Memory B cell (primary cell): ENCODE measurements at regions not wholly inside any gene's neighbourhood (a gene's known extent, or its start where the extent isn't known, plus 50 kb on each side); places are given as distances from the start of the nearest gene placed in this dataset.
"Not testable (repeated sequence)": the region's sequence is repeated elsewhere in the genome, so short reads cannot be mapped to it uniquely, and the experiment has no call there.

ENCODE experiments used
- ATAC-seq: fragments of 150-1000 bp; cut with Tn5 transposase; 2 replicates; pipeline ENCODE4 v1.10.0; 2021; ENCODE audit warnings: low read depth, mild to moderate bottlenecking, moderate library complexity
- DNase-seq, 2 donors: peaks; one replicate each; pipeline ENCODE4 v3.0.0; 2022; ENCODE audit warnings: low spot score in 2 of 2
- H3K27ac Mint-ChIP-seq: one replicate; pipeline ENCODE4 v1.8.0; 2022; ENCODE audit warnings: mild to moderate bottlenecking, moderate library complexity, mixed read lengths
- H3K27me3 Mint-ChIP-seq: one replicate; pipeline ENCODE4 v1.8.0; 2022; ENCODE audit warnings: mixed read lengths
- H3K36me3 Mint-ChIP-seq: one replicate; pipeline ENCODE4 v1.8.0; 2022; ENCODE audit warnings: mild to moderate bottlenecking, mixed read lengths
- H3K4me1 Mint-ChIP-seq: one replicate; pipeline ENCODE4 v1.8.0; 2022; ENCODE audit warnings: mixed read lengths
- H3K4me3 Mint-ChIP-seq: one replicate; pipeline ENCODE4 v1.8.0; 2022; ENCODE audit warnings: mild to moderate bottlenecking, moderate library complexity, mixed read lengths
- H3K9me3 Mint-ChIP-seq: one replicate; pipeline ENCODE4 v1.8.0; 2022; ENCODE audit warnings: mixed read lengths

DNA sequence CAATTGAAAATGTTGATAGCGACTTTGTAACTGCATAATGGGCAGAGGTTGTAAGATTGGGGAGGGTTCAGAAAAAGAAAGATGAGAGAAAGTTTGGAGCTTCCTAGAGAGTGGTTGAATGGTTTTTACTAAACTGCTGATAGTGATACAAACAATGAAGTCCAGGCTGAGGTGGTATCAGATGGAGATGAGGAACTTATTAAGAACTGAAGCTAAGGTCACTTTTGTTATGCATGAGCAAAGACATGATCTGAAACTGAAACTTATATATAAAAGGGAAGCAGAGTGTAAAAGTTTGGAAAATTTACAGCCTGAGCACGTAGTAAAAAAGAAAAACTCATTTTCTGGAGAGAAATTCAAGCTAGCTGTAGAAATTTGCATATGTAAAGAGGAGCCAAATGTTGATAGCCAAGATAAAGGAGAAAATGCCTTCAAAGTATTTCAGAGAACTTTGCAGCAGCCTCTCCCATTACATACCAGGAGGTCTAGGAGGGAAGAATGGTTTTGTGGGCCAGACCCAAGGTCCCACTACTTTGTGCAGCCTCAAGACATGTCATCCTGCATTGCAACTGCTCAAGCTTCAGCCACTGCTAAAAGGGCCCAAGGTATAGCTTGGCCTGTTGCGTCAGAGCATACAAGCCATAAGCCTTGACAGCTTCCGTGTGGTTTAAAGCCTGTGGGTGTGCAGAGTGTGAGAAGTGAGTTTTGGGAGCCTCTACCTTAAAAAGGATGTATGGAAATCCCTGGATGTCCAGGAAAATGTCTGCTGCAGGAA lies 843.9 kb downstream of the AMY1C start:
- Mint-ChIP-seq H3K27me3 (no peaks in the 10 kb centered on the region), H3K4me1 (peaks cover 24% of the 10 kb centered on the region), H3K4me3 (peak overlapping the region; percentile 51), H3K27ac (peak overlapping the region; percentile 89), H3K36me3 (peaks cover 6% of the 10 kb centered on the region), H3K9me3 (peaks cover 7% of the 10 kb centered on the region)
- ATAC-seq (peak; percentile 81), DNase-seq (peak in 1 of 2 donors; percentile 26)

GRCh38 chr1:104617474-104617873 lies 867.8 kb downstream of the AMY1C start:
- H3K4me1 Mint-ChIP-seq: no peaks in the 10 kb centered on the region
- H3K9me3 Mint-ChIP-seq: peaks cover 10% of the 10 kb centered on the region
- H3K4me3 Mint-ChIP-seq: no peak overlapping the region
- no peaks in the 10 kb centered on the region for H3K27me3 Mint-ChIP-seq
- H3K27ac Mint-ChIP-seq: no peak overlapping the region
- peaks cover 5% of the 10 kb centered on the region for H3K36me3 Mint-ChIP-seq
- DNase-seq (no peak), ATAC-seq (no peak)

DNA sequence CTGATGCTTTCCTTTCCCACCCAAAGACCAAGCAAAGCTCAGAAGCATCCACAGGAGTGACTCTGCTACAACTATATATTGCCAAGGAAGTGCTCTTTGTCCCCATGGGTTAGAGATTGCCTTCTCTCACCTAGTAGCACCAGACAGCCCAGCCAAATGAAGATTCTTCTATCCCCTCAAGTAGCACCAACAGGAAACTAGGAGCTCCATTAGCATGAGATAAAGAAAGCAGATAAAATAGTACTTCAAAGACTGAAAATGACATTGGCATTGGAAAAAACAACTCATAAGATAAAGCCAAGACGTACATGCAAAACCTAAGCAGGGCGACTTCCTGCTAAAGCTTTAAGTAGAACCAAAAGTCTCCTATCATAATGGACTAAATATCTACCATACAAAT lies 871.5 kb downstream of the AMY1C start:
- DNase-seq (no peak), ATAC-seq (no peak)
- Mint-ChIP-seq H3K9me3 (peaks cover 8% of the 10 kb centered on the region), H3K4me3 (no peak overlapping the region), H3K4me1 (no peaks in the 10 kb centered on the region), H3K27me3 (no peaks in the 10 kb centered on the region), H3K36me3 (peaks cover 5% of the 10 kb centered on the region), H3K27ac (no peak overlapping the region)

DNA sequence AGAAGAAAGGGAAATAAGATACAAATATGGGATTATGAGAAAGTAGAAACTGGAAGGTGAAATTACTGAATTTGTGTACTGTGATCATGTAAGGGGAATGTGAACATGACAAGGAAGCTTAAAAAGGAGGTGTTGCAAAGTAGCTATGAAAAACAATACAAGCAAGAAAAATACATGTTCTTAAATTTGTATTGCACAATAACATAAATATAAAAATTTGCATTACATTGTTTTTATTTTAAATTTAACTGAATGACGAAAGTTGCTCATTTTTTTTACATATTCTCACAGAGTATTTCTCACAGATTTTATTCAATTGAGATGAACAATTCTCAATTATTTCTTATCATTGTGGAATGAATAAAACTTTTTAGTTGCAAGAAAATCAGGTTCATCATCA lies 874.8 kb downstream of the AMY1C start:
- H3K9me3 Mint-ChIP-seq: no peaks in the 10 kb centered on the region
- no peak overlapping the region for H3K27ac Mint-ChIP-seq
- H3K4me3 Mint-ChIP-seq: no peak overlapping the region
- ATAC-seq: no peak
- H3K27me3 Mint-ChIP-seq: no peaks in the 10 kb centered on the region
- no peaks in the 10 kb centered on the region for H3K36me3 Mint-ChIP-seq
- no peak for DNase-seq
- H3K4me1 Mint-ChIP-seq: peaks cover under 1% of the 10 kb centered on the region

DNA sequence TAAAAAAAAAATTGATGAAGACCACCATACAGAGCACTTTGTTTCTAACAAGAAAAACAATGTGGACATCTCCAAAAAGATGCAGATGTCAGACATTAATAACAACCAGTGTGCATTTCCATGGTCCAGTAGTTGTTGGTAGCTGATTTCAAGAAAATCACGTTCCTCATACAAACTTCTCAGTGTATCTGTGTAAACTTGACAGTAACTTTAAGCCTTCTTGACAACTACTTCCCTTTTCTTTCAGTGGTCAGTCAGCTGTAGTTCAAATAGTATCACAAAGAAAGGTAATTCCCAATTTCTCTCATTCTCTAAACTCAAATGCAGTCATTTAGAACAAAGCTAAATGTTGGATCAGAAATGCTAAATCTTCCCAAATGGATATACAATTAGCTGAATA lies 879.9 kb downstream of the AMY1C start:
- no peaks in the 10 kb centered on the region for H3K27me3 Mint-ChIP-seq
- H3K36me3 Mint-ChIP-seq: no peaks in the 10 kb centered on the region
- ATAC-seq (peak; percentile 75), DNase-seq (no peak)
- H3K9me3 Mint-ChIP-seq: no peaks in the 10 kb centered on the region
- H3K4me1 Mint-ChIP-seq: peaks cover 5% of the 10 kb centered on the region
- H3K27ac Mint-ChIP-seq: no peak overlapping the region
- H3K4me3 Mint-ChIP-seq: no peak overlapping the region

DNA sequence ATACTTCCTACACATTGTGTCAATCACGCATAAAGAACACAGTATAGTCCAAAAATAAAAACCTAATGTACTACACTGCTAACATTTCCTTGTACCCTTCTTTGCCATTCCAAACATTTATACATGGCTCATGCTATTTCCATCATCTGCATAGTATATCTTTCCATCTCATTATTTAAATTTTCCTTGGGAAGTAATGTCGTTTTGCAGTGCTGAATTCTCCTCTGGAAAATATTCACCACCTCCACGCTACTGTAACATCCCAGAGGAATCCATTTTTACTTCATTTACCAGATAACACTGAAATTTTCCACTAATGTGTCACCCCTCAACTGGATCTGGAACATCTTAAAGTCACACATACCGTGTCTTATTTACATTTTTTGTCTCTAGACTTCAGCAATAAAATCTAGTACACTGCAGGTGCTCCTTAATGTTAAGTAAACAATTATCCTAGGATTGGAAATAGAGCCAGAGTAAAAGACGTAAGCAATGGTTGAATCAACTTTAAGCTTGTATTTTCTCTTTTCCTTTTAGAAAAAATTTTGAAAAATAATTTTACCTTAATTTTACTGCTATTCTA lies 881.0 kb downstream of the AMY1C start:
- Mint-ChIP-seq H3K27ac (no peak overlapping the region), H3K4me1 (peaks cover 5% of the 10 kb centered on the region), H3K4me3 (no peak overlapping the region), H3K27me3 (no peaks in the 10 kb centered on the region), H3K9me3 (no peaks in the 10 kb centered on the region), H3K36me3 (no peaks in the 10 kb centered on the region)
- ATAC-seq: no peak
- DNase-seq: no peak

GRCh38 chr1:104636581-104636980 lies 886.9 kb downstream of the AMY1C start:
- Mint-ChIP-seq H3K36me3 (no peaks in the 10 kb centered on the region), H3K27me3 (no peaks in the 10 kb centered on the region), H3K9me3 (no peaks in the 10 kb centered on the region), H3K4me1 (peaks cover 3% of the 10 kb centered on the region), H3K4me3 (no peak overlapping the region), H3K27ac (no peak overlapping the region)
- ATAC-seq (peak; percentile 45), DNase-seq (no peak)

GRCh38 chr1:104646233-104646632 lies 896.5 kb downstream of the AMY1C start:
- Mint-ChIP-seq H3K27ac (no peak overlapping the region), H3K36me3 (no peaks in the 10 kb centered on the region), H3K9me3 (no peaks in the 10 kb centered on the region), H3K4me3 (no peak overlapping the region), H3K27me3 (no peaks in the 10 kb centered on the region), H3K4me1 (no peaks in the 10 kb centered on the region)
- ATAC-seq (no peak), DNase-seq (no peak)

GRCh38 chr1:104648269-104648691 lies 898.6 kb downstream of the AMY1C start:
- Mint-ChIP-seq H3K27ac (no peak overlapping the region), H3K9me3 (no peaks in the 10 kb centered on the region), H3K4me3 (no peak overlapping the region), H3K4me1 (no peaks in the 10 kb centered on the region), H3K36me3 (no peaks in the 10 kb centered on the region), H3K27me3 (no peaks in the 10 kb centered on the region)
- ATAC-seq: peak; percentile 65
- peak in 1 of 2 donors; percentile 11 for DNase-seq

DNA sequence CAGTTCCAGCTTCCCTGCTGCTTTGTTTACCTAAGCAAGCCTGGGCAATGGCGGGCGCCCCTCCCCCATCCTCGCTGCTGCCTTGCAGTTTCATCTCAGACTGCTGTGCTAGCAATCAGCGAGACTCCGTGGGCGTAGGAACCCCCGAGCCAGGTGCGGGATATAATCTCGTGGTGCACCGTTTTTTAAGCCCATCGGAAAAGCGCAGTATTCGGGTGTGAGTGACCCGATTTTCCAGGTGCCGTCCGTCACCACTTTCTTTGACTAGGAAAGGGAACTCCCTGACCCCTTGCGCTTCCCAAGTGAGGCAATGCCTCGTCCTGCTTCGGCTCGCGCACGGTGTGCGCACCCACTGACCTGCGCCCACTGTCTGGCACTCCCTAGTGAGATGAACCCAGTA lies 914.7 kb downstream of the AMY1C start:
- not testable (repeated sequence) for DNase-seq, H3K4me3 Mint-ChIP-seq, H3K9me3 Mint-ChIP-seq, H3K27ac Mint-ChIP-seq, ATAC-seq, H3K4me1 Mint-ChIP-seq, H3K36me3 Mint-ChIP-seq, H3K27me3 Mint-ChIP-seq

GRCh38 chr1:104665300-104665699 lies 915.6 kb downstream of the AMY1C start:
- peaks cover 1% of the 10 kb centered on the region for H3K9me3 Mint-ChIP-seq
- H3K4me3 Mint-ChIP-seq: no peak overlapping the region
- DNase-seq (no peak), ATAC-seq (no peak)
- no peak overlapping the region for H3K27ac Mint-ChIP-seq
- peaks cover 2% of the 10 kb centered on the region for H3K27me3 Mint-ChIP-seq
- no peaks in the 10 kb centered on the region for H3K4me1 Mint-ChIP-seq
- no peaks in the 10 kb centered on the region for H3K36me3 Mint-ChIP-seq

GRCh38 chr1:104671684-104672353 lies 922.1 kb downstream of the AMY1C start:
- Mint-ChIP-seq H3K27ac (no peak overlapping the region), H3K36me3 (no peaks in the 10 kb centered on the region), H3K27me3 (no peaks in the 10 kb centered on the region), H3K4me1 (no peaks in the 10 kb centered on the region), H3K9me3 (no peaks in the 10 kb centered on the region), H3K4me3 (no peak overlapping the region)
- no peak for ATAC-seq
- DNase-seq: no peak

DNA sequence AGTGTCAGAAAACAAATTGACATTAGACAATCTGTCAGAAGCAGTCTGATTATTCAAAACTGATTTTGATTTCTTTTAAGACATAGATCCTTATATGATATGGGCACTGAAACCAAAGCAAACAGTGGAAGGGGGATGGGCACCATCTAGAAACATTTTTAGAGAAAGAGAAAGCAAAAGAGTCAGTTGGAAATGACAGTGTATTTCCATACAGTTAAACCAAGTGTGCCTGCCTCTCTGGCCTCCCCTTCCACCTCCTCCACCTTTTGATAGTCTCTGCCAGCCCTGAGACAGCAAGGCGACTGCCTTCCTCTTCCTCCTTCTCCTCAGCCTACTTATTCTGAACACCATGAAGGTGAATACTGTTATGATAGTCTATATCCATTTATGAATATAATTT lies 949.7 kb downstream of the AMY1C start:
- Mint-ChIP-seq H3K36me3 (no peaks in the 10 kb centered on the region), H3K27ac (no peak overlapping the region), H3K9me3 (peaks cover 4% of the 10 kb centered on the region), H3K27me3 (no peaks in the 10 kb centered on the region), H3K4me3 (no peak overlapping the region), H3K4me1 (no peaks in the 10 kb centered on the region)
- DNase-seq: no peak
- no peak for ATAC-seq

GRCh38 chr1:104702731-104703130 lies 953.0 kb downstream of the AMY1C start:
- no peaks in the 10 kb centered on the region for H3K36me3 Mint-ChIP-seq
- H3K4me1 Mint-ChIP-seq: peaks cover 9% of the 10 kb centered on the region
- H3K9me3 Mint-ChIP-seq: peaks cover 4% of the 10 kb centered on the region
- no peak overlapping the region for H3K27ac Mint-ChIP-seq
- no peak overlapping the region for H3K4me3 Mint-ChIP-seq
- no peak for DNase-seq
- no peak for ATAC-seq
- H3K27me3 Mint-ChIP-seq: no peaks in the 10 kb centered on the region
